ENCODE measurements at regions not wholly inside any gene's neighbourhood (a gene's known extent, or its start where the extent isn't known, plus 50 kb on each side); places are given as distances from the start of the nearest gene placed in this dataset.

DNA sequence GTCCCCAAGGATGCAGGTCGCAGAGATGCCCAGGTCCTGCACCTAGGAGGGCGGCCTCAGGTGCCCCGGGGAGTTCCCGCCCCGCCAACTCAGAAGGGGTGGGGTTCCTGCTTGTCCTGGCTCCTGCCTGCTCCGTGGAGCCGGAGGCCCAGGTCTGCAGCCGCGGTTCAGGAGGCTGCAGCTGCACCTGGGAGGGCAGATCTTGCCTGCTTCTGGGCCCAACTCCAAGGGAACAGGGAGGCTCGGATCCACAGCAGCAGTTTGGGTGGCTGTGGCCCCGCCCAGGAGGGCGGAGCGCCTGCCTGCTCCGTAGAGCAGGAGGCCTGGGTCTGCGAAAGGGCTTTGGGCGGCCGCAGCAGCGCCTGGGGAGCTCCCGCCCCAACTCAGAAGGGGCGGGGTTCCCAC lies 108.2 kb upstream of the EGR2 start:
- DNase-seq: no peak

DNA sequence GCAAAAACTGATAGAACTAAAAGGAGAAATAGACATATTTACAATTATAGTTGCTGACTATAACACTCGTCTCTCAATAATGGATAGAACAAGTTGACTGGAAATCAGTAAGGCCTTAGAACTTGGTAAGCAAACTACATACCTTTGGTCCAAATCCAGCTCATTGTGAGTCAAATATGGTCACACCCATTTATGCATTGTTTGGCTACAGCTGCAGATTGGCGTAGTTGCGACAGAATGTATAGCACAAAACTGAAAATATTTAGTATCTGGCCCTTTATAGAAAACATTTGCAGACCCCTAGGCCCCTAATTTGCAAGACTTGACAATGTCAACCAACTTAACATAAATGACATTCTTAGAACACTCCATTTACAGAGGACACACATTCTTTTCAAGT lies 103.6 kb upstream of the EGR2 start:
- DNase-seq: no peak

DNA sequence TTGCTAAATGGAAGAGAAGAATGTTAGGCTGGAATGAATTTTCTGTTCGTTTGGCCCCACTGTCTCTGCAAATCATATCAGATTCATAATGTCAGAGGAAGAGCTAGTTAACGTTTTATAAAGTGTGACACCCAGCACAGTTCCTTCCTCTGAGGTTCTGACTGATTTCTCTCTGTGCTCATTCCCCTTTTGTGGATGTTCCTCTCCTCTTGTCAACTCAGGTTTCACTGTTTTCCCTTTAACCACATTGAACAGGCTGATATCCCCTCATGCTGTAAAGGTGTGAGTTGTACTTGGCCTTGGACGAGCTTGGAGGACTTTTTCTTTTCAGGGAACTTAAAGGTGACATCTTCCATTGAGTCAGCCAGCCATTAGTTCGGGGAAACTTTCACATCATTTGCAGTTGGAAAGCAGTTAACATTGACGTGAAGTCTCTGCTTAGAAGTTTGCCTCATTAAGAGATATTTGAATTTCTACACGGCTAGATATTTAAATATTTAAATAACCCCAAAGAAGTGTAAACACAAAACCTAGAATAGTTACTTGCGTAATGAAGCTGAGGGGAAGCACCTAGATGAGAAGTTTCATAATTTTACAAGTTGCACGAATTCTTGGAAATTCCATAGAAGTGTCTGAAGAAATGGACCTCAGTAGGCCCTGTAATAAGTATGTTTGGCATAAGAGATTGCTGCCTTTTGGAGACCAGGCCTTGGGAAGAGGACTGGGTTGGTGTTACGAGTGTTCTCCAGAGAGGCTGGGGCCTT lies 101.5 kb upstream of the EGR2 start:
- no peak for DNase-seq

DNA sequence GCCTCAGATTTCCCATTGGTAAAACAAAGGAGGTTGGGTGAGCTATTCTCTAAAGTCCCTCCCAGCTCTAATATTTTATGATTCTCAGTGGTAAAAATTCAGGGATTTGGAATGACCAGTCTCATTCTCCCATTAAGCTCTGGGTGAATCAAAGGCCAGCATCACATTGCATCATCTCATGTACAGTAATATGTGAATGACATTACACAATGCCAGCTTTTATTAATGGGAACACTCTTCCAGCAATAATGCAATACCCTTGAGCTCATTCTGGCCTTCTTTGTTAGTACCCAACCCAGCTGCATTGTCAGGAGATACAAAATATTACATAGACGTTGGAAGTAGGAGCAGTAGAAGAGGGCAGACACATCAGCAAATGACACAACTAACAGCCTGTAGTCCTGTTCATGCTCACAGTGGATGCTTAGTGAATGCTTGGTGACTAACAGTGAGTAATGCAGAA lies 100.0 kb upstream of the EGR2 start:
- DNase-seq: no peak

DNA sequence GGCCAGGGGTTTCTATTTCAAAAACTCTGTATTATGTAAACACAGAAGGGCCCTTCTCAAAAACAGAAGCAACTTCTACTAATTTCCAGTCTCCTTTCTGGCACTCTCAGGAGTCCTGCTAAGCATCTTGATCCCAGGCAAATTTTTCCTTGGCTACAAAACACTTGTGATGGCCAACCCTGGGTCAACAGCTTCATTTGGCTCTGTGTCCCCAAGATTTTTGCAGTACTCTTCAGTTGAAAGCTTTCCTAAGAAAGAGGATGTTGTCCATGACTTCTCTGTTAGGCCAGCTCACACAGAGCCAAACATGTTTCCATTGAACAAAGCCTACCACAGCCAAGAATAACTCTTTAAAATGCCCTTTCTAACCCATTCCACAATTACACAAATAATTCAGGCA lies 99.0 kb upstream of the EGR2 start:
- no peak for DNase-seq

DNA sequence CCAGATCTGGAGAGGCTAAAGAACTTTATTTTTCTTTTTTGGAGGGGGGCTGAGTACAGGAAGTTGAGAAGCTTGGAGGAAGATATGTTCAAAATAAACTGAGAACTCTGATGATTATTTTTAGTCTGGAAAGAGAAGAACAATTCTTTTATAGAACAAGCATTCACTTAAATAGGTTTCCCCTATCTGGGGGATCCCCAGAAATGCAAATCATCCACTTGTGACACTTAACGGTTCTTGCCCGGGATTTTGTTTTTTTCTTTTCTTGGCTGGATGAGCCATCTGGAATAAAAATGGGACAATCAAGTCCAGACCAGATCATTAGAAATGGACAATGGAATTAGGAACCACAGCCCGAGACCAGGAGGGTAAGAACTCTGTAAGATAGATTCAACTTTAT lies 95.9 kb upstream of the EGR2 start:
- DNase-seq: no peak

DNA sequence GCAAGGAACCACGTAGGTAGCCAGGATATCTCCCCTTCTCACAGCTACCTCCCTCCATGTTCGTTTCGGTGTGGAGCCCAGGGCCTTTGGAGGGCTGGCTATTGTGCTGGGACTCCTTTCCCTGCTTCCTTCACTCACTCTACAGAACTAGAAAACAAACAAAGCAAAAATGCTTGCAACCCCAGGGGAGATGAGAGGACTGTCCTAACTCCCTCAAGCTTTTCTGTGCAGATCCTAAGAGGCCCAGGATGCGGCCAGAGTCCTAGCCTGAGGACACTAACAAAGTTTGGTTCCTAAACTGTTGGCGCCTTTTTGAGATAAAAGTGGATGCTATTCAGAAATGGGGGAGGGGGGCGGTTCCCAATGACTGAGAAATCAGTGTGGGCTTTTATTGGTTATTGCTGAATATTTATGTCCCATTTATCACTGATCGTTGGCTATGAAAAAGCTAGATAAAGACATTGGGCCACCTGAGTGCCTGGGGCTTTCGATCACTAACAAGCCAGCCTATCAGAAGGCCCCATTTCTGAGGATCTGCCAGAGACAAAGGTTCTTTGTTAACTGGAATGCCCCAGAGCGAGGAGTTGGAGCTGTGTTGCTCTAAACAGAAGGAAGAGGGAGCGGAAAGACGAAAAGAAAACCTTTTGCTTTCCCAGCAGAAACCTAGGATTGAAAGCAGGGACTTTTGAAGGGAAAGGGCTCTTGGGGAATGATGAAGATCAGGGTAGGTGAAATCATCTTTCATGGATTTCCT lies 95.2 kb upstream of the EGR2 start:
- no peak for DNase-seq

DNA sequence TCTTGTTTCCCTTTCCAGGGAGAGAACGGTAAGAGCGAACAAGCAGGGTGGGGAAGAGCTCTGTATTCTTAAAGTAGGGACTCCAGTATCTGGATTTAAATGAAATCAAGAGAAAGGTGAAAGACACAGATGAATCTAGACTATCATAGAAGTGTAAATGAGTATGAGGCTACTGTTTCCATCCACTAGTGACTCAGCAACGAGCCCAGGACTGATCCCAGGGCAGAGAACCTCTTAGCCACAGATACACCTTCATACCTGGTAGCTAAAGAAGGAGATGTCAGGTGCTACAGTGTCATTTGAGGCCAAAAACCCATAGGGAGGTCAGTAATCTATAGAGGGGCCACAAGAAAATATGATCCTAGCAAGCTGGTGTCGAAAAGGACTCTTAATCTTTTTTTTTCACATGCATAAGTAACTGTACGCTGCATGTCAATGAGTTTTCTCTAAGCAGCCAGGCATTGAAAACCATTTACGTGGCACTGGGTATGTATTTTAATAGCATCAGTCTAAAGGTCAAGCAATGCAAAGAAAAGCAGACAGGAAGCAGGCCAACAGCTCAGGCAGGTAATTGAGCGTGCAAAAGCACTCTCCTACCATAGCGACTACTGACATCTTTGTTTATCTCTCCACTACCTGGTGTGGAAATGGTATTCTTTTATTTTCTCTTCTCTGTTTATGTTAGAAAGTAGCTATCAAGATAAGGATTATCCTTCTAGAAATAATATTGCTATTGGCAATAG lies 91.5 kb upstream of the EGR2 start:
- peak; percentile 80 for DNase-seq

DNA sequence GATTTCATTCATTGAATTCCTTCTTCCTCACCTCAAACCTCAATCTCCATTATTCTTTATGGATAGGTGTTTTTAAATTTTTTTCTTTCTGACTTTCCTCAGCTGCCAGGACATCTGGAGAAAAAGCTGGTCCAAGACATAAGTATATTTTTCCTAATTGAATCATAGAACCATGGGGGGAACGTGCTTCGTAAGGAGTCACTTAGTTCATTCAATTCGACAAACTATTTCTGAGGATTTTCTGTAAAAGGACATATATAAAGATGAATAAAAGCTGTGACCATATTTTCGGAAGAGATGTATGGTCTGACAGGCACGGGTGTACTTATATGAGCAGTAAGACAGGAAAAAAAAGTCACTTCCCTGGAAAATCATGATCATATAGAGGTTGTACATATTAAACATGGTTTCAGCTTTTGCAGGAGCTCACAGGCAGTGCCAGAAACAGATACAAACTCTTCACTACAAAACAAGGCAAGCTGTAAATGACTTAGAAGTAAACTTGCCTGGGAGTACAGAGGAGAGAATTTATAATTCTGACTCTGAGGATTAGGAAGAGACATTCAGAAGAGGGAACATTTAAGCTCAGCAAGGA lies 88.2 kb upstream of the EGR2 start:
- no peak for DNase-seq

DNA sequence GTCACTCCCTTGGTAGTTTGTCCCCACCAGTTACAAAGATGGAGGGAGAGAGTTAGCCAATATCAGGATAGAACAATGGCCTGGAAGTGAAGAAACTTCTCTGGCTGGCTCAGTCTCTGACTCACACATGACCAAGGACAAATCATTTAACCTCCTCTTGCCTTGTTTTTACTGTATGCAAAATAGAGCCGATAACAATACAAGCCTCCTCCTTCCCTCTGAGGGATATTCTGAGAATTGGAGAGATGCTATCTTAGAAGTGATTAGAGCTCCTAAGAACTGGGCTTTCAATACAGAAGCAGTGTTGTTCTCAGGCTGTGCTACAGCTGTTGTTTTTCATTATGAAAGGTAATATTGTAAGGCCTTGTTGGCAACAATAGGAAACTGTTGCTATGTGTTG lies 87.7 kb upstream of the EGR2 start:
- no peak for DNase-seq

DNA sequence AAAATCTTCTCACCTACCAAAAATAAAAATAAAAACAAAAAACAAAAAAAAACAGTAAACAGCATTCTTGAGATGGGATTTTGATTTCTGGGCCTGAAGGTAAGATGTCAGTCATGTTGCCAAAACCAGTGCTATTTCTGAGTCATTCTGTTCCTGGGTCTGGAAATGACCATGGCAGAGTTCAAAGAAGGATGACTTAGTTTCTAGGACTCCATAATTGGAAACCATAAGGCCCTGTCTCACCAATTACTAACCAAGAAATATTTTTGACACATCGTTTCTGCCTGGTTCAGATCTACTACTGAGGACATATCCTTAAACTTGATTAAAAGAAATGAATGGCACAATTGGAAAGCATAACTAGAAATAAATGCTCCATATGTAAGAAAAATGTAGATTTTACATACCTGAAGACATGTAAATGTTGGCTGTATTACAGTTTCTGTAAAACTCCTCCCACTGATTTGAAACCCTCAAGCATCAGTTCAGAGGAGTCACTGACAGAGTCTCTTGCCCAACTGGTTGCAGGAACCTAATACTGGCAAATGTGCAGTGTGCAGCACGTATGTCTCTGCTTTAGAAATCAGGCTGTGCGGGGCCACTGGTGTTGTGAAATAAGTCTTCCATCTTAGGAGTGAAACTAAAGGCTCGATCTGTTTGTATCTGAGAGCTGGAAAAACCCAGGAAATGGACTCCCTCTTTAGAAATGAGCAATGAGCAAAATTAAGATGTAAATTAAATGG lies 84.8 kb upstream of the EGR2 start:
- DNase-seq: no peak

DNA sequence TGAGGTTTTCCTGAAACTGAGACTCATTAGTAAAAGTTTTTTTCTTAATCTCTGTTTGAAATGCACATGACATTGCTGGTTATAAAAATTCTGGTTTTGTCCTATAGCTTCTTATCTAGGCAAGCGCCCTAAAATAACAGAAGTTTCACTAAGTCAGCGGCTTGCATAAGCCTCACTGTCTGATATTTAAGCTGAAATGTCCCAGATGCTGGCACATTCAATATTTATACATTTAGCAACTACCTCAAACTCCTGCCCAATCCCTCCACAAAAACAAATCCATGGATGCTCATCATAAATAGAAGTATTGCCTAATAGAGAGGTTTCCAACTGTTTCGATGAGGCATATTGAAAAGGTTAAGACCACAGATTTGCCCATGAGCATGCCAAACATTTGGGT lies 83.1 kb upstream of the EGR2 start:
- no peak for DNase-seq

DNA sequence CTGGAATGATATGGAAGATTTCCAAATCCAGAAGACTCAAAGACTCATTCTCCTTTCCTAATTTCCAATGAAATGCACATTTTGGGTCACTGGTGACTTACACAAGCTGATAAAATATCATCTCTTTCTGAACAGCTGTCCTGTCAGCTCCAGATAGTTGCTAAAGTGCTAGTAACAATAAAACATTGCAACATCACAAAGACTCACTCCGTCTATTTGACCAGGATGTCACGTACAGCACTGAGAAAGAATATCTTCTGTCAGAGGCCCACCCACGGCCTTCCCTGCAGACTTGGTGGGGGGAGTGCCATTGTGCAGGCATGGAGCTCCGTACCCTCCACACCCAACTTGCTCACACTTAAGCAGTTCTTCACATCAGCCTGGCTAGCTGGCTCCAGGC lies 78.9 kb upstream of the EGR2 start:
- no peak for DNase-seq

DNA sequence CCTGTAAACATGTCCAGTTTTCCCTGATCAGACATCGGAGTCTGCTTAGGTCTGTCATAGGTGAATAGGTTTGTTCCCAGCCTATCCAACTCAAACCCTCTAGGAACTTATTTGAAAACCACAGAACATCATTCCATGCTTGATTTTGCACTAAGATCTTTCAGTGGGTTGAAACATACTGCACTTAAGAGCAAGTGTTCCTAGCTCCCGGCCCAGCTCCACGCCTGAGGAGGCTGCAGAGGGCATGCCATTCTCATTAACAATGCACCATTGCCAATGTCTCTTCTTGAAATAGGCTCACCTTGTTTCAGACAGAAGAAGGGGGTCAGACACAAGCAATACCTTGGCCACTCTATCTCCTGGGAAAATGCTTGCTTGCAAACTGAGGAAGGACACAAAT lies 78.0 kb upstream of the EGR2 start:
- DNase-seq: no peak

DNA sequence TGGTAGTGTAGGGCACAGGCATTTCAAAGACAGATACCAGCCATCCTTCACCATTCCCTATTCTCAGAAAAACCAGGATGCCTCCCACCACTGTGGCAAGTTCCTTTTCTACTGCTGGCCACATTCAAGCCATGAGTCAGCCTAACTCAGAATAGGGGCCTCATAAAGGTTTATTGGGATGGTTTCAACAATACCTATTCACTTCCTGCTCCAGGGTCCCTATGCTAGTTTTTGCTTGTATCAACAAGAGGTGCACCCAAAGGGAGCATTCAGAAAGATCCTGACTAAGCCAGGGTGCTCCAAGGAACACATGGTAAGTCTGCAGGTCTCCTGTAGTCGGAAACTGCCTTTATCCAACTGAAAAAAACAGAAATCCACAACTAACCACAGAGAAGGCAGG lies 76.9 kb upstream of the EGR2 start:
- DNase-seq: no peak

DNA sequence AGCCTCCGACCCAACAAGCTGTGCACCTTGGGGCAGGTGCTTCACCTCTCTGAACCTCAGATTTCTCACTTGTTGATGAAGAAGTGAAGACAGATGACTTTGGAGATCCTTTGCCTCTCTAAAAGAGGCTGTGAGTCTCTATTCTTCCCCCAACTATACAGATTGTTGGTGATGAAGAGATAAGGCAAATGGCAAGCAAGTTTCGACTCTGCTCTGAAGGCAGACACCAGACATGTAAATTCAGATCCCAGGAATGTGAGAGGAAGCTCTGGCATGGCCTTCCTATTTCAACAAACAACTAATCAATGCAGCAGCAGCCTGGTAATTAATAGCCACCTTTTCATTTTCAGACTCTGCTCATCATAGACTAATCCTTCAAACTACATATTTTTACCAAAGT lies 74.2 kb upstream of the EGR2 start:
- DNase-seq: no peak

DNA sequence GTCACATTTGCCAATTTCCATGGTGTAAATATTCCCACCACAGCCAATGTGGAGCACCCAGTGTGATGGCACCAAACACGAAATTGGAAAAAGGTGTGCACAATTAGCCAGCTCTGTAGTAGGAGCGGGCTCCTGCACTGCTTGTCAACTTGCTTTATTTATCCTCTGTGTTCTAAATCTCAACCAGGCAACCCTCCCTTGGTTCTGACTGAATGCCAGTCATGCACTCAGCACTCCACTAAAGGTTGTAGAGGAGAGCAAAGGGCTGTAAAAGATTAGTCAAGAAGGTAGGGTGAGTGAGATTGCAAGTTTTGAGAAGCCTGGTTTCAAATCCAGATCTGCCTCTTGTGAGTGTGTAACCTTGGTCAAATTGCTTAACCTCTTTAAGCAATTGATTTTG lies 71.5 kb upstream of the EGR2 start:
- DNase-seq: no peak

DNA sequence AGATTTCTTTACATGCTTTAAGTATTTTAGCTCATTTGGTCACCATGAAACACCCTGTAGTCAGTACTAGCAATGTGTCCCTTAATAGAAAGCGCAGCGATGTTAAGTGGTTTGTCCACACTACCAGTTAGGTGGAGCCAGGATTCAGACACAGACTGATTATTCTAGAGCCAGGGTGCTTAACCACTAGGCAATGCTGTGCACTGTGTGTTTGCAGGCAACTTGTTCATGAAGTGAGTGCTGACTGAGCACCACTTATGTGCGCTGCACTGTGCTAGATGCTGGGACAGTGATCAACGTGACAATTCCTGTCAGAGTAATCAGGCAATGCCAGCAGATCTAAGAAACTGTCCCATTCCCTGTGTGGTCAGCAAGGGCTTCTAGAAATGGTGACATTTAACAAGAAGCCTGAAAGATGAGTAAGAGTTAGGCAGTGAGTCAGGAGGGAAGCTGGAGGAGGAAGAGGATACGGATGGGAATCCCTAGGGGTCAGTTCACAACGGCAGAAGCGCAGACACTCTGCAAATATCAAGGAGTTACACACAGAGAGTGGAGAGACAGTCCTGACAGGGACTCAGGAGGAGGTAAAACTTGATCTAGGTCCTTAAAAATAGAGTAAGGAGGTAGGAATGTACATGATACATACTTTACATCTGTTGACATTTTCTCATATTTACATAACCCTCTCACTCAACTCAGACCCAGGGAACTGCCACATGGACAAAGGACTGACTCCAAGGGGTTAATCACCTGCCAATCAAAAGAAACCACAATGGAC lies 69.7 kb upstream of the EGR2 start:
- peak; percentile 4 for DNase-seq

DNA sequence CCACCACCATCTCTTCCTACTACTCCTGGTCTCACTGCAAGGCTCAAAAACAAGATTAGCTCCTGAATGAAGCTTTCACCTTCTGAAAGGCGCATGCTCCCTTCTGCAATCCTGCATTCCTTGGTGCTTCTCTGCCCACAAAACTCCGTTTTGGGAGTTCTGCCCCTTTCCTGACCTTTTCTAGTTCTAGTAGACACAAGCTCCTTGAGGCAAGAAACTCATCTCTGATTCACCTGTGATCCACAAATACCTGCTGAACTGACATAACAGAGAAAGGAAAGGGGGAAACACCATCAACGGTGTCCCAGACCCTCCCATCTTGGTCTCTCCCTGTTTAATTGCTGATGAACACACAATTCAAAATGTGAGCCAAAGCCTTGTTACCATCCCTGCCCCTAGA lies 64.0 kb upstream of the EGR2 start:
- no peak for DNase-seq

DNA sequence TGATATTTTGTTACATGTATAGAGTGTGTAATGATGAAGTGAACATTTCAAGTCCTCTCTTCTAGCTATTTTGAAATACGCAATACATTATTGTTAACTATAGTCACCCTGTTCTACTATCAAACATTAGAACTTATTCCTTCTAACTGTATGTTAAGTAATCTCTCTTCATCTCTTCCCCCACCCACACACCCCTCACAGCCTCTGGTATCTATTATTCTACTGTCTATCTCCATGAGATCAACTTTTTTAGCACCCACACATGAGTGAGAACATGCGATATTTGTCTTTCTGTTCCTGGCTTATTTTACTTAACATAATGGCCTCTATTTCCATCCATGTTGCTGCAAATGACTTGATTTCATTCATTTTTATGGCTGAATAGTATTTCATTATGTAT lies 57.7 kb upstream of the EGR2 start:
- no peak for DNase-seq

DNA sequence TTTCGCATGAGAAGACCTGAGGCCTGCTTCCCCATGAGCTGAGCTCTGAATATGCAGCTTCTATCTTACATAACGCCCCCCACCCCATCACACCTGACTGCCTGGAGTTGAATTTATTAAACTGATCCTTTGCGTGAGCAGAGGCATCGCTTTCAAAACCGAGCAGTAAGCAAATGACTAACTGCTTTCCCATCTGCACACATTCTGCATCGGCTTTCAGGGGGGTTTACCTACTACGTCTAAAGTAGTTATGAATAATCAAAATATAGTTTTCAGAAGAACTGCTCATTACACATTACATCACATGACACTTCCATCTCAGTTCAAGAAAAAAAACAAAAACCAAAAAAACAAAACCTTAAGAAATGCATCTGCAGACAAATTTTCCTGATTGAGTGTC lies 54.7 kb upstream of the EGR2 start:
- DNase-seq: no peak

DNA sequence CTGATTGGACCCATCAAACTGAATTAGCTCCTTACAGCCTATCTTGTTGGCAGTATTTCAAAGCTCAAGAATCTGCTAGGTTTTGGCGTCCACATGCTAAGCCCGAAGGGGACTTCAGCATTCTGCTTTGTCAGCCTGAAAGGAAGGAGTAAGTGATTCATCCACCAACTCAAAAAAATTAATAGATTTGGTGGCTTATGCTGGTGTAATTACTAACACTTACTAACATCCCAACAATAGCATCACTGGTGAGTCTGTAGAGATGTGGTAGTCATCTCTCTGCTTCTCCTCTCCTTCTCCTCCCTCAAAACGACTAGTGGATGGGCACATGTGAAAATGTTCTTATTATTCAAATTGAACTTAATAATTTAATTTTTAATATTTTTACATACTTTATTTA lies 53.8 kb upstream of the EGR2 start:
- DNase-seq: no peak

All from NCI-H510A treated with DMSO at 0.1 percent for 48 hours (cell line).